GM19238 (cell line): ENCODE measurements at regions not wholly inside any gene's neighbourhood (a gene's known extent, or its start where the extent isn't known, plus 50 kb on each side); places are given as distances from the start of the nearest gene placed in this dataset.
"Not testable (repeated sequence)": the region's sequence is repeated elsewhere in the genome, so short reads cannot be mapped to it uniquely, and the experiment has no call there.

Experiments used
- DNase-seq: peaks from one replicate; pipeline ENCODE4 v3.0.0; 2011; ENCODE audit warnings: low spot score; ENCODE audit not compliant: insufficient read length

DNA sequence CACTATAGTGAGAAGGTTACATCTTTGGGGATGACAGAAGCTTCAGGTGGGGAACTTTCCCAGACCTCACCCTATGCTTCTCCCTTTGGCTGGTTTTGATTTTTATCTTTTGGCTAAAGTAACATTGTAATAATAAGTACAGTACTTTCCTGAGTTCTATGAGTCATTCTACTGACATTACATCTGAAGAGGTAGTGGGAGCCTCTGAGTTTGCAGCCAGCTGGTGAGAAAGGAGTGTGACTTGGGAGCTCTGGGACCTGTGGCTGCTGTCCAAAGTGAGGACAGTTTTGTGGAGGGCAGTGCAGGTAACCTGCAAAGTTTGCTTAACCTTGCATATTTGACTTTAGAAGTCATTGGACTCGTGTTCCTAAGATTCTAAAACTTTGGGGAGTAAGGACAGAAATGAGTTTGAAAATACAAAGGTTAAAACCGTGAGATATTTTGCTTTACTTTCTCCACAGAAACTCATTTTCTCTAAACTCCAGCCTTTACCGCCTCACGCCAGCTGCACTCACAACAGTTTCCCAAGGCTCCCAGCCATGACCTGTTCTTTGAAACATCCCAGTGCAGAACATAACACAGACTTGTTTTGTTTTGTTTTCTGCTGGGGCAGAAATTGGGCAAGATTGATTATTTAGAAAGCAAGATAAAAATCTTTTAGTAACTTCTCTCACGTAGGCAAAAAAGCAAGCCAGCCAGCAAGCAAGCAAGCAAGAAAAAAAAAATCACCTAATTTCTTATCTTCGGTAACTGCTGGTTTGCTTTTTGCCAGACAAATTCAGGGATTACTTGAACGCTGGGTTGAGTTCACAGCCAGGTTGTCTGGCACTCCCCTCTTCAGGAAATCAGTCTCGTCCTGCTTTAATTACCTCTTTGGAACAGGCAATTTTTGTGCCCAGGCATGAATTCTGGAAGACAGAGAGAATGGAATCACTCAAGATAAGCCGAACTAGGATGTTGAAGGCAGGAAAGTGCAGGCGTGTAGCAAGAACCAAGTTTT lies 478.3 kb upstream of the ISX start:
- DNase-seq = no peak

DNA sequence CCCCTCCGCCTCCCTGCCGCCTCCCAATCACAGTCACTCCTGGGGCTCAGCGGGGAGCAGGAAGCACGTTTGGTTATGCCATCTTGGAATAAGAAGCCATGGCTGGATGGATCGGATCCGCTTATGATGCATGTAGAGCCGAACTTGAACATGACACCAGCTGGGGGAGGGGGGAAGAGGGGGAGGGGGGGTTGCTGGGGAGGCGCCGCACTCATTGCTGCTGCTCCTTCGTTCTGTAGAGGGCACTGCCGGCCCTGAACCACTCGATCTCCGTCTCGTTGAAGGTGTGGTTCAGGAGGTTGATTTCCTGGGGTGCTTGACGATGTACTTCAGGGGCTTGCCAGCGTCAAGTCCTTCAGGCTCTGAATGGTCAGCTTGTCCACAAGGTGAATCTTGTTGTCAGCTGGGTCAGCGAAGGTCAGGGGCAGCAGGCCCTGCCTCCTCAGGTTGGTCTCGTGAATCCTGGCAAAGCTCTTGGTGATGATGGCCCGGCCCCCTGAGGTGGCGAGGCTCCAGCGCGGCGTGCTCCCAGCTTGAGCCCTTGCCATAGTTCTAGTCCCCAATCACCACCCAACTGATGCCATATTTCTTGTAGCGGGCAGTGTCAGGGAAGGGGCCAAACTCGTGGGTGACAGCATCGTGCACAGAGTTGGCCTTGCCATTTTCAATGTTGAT lies 476.9 kb upstream of the ISX start:
- DNase-seq = no peak

DNA sequence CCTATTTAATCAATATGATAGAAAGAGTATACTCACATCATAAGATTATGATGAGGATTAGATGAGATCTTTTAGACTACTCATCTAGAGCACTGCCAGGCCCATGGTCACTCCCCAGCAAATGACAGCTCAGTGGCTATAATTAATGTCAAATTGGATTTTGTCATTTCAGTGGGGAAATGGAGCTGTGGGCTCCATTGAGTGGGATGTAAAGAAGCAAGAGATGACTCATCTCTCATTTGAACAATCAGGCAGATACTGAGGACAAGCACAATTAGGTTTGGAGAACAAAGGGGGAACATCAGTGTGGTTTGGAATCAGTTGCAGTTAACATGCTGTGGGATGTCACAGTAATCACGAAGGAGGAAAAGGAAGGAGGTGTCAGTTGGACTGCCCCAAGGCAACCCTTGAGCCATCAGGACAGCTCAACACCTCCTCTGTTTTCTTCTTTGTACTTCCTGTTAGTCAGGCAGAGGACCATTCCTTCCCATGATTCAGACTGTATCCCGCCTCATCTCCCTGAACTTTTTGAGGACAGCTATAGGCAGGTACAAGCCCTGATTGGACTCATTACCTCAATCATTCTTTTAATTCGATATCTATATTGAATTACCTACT lies 473.7 kb upstream of the ISX start:
- DNase-seq = no peak

DNA sequence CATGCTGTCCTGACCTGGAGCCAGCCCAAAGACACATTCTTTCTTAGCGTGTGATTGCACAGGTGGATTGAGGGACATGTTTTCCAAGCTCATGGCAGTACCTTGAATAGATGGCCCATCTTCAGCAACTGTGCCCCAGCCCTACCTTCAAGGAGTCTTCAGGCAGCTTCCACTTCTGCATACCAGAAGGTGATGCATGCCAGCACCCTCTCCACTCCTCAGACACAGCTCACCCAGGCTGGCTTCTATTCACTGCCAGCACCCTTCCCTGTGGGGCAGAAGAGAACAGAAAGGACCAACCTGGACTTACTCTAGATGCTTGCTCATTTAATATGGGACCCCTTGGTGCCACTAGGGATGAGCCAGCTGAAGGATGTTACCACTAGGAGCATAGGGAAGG lies 466.4 kb upstream of the ISX start:
- no peak for DNase-seq

DNA sequence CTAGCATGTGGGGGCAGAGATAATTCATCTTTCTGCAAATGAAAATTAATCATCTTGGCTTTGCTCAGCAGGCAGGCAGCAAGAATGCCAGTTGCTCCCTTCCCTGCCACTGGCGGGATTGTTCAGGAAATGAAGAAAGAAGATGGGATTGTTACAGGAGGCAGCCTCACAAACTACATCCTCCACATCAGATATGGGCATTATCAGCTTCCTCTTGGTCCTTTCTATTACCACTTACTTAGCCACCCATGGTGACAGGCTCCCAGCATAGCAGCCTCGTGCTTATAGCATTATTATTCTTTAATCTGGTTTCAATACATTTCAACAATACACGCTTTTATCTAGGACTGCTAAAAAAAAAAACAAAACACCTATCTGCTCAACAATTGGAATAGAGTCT lies 461.6 kb upstream of the ISX start:
- DNase-seq = no peak

DNA sequence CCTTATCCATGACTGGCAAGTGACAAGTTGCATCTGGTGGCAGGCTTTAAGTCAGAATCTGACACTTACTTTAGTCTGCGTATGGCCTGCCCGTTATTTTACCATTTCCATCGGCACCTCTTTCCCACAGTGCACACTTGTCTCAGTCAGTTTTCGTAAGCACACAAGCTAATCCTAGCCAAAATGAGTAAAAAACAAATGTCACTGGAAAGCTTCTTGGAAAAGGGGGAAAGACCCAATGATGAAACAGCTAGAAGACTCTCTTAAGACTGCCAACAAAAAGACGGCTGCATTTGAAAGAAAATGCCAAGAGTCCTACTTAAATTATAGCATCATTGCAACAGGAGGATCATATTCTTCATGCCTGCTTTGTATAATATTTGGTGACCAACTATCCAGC lies 457.9 kb upstream of the ISX start:
- no peak for DNase-seq

DNA sequence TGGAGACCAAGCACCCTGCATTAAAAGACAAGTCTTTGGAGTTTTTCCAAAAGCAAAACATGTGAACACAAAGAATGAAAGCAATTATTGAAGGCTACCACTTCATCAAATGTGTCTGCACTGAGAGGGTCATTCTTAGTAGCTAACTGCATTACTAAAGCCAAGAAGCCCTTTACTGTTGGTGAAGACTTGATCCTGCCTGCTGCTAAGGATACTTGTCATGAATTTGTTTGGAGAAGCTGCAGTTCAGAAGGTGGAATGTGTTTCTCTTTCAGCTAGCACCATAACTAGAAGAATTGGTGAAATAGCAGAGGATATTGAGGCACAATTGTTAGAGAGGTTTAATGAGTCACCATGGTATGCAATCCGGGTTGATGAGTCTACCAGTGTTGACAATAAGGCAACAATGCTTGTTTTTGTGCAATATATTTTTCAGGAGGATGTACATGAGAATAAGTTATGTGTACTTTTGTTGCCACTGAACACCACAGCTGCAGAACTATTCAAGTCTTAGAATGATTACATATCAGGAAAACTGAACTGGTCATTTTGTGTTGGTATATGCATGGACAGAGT lies 457.3 kb upstream of the ISX start:
- no peak for DNase-seq

DNA sequence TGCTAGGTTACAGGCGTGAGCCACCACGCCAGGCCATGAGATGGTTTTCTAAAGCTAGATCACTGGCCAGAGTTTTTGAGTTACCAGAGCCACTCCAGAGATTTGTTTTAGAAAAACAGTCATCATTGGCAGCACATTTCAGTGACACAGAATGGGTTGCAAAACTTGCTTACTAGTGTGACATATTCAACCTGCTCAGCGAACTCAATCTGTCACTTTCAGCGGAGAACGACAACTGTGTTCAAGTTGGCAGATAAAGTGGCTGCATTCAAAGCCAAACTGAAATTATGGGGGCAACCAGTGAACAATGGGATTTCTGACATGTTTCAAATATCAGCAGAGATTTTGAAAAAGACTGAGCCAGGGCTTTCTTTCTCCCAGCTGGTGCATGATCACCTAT lies 456.3 kb upstream of the ISX start:
- no peak for DNase-seq

DNA sequence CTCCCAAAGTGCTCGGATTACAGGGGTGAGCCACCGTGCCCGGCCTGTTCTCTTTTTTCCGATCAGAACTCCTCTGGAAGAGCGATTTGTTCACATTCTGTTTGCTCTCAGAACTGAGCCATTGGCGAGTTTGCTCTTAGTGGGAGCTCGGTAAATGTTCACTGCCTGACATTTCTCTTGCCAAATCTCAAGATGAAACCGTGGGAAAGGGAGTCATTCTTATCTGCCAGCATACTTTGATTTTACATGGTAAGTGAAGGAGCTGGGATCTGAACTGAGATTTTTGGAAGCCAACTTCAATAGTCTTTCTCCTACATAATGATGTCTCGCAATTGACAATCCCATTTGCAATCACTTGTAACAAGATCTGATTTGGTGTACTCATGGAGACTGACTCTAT lies 445.8 kb upstream of the ISX start:
- DNase-seq = no peak

DNA sequence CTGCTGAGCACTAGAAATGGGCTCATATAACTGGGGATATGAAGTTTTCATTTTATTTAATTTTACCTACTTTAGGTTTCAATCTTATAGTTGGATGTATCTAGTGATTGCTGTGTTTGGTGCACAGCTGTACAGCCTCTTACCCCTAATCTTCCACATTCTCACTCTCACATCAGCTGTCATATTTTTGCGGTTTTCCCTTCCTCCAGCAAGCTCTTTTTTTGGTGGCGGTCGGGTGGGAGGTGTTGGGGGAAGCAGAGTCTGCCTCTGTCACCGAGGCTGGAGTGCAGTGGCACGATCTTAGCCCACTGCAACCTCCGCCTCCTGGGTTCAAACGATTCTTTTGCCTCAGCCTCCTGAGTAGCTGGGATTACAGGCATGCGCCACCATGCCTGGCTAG lies 445.1 kb upstream of the ISX start:
- no peak for DNase-seq

DNA sequence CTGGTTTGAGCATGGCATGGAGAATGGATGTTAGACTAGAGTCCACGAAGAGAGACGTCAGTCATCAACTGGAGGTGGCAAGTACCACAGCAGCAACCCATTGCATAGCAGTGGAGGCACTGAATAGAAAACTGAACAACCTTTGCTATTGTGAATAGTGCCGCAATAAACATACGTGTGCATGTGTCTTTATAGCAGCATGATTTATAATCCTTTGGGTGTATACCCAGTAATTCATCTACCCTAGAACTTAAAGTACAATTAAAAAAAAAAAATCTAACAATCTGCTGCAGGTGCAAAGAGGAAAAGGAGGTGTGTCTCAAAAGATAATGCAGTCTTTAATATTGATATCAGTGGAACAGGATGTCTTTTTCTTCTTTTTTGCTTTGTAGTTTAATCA lies 443.4 kb upstream of the ISX start:
- DNase-seq = no peak

DNA sequence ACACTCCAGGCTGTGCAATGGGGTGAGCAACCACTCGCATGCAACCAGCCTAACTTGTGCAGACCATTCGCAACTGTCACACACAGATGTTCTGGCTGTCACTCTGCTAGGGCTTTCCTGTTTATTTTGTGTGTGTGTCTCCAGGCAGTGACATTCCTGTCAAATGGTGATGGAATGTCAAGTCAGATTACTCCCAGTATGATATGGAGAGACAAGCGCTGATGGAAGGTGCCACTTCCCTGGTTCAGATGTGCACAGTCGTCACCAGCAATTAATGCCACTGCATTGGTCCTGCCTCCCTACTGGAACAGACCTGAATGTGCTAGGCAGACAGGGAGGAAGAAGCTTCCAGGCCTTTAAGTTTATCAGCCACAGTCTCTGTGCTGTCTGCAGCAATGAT lies 442.4 kb upstream of the ISX start:
- DNase-seq = no peak

DNA sequence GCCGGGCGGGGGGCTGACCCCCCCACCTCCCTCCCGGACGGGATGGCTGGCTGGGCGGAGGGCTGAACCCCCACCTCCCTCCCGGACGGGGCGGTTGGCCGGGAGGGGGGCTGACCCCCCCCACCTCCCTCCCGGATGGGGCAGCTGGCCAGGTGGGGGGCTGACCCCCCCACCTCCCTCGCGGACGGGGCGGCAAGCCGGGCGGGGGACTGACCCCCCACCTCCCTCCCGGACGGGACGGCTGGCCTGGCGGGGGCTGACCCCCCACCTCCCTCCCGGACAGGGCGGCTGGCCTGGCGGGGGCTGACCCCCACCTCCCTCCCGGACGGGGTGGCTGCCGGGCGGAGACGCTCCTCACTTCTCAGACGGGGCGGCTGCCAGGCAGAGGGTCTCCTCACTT lies 440.1 kb upstream of the ISX start:
- DNase-seq = not testable (repeated sequence)

DNA sequence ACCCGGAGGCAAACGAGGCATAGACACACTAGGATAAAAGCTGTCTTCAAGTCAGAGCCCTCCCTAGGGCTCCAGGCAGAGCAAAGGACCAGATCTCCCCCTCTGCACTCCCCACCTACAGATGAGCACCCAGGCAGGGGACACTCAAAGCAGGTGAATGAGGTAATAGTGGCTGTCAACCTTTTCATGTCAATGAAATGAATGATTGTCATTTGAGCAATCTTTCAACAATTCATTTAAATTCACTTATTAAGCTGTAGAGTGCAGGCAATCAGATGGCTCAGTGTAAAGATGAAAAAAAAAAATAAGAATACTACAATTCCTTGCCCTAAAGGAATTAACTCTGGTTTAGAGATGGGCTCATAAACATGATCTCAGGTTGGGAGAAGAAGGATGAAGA lies 427.8 kb upstream of the ISX start:
- no peak for DNase-seq

DNA sequence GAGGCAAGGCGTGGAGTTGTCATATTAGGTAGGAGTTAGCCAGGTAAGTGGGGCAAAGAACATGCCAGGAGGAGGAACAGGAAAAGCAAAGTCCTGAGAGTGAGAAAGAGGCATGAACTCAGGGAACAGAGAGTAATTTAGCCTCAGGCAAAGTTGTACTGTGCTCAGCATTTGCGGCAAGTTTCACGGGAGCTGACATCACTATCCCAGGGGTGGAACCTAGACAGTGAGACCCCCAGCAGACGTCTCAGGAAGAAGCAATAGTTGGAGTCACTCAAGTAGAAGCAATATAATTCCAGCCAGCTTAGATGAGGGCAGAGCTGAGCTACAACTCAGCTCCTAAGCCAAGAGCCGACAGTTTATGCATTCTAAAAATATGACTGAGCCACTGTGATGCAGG lies 426.0 kb upstream of the ISX start:
- no peak for DNase-seq

DNA sequence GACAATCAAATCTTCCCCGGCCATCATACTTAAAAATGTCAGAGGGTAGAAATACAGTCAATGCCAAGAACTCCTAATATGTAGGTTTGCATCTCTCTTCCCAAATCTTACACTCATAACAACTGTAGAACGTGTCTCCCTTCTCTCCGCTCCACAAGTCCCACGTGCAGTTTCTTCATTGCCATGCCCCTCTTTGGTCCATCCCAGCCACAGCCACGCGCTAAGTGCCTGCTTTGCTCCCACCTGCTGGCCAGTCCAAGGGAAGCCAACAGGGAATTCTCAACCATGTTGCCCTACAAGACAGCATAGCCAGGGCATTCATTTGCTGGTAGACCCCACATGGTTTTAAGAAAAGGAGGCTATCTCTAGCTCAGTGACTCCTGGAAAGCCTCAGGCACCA lies 420.6 kb upstream of the ISX start:
- DNase-seq = no peak

DNA sequence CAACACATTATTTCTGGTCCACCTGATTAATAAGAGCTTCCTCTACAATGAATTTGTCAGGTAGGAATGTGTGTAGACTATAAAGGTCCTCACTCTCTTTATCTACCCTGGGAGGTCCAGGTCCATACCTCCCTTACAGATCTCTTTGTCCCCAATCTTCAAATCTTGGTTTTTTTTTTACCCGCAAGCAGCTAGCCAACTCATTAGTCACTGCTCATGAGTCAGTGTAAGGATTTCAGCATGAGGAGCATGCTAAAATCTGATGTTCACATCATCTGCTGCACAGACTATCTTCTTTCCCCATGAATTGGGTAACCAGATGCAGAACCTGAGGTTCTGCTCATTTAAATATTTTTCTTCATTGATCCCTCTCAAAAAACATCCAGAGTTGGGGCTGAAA lies 397.0 kb upstream of the ISX start:
- DNase-seq = no peak

DNA sequence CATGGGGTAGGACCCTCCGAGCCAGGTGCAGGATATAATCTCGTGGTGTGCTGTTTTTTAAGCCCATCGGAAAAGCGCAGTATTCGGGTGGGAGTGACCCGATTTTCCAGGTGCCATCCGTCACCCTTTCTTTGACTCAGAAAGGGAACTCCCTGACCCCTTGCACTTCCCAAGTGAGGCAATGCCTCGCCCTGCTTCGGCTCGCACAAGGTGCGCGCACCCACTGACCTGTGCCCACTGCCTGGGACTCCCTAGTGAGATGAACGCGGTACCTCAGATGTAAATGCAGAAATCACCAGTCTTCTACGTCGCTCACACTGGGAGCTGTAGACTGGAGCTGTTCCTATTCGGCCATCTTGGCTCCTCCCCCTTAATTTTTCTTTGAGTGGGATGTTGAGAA lies 382.9 kb upstream of the ISX start:
- DNase-seq = not testable (repeated sequence)

DNA sequence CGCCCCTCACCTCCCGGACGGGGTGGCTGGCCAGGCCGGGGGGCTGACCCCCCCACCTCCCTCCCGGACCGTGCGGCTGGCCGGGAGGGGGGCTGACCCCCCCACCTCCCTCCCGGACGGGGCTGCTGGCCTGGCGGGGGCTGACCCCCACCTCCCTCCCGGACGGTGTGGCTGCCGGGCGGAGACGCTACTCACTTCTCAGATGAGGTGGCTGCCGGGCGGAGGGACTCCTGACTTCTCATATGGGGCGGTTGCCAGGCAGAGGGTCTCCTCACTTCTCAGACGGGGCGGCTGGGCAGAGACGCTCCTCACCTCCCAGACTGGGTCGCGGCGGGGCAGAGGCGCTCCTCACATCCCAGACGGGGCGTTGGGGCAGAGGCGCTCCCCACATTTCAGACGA lies 381.7 kb upstream of the ISX start:
- DNase-seq = not testable (repeated sequence)

DNA sequence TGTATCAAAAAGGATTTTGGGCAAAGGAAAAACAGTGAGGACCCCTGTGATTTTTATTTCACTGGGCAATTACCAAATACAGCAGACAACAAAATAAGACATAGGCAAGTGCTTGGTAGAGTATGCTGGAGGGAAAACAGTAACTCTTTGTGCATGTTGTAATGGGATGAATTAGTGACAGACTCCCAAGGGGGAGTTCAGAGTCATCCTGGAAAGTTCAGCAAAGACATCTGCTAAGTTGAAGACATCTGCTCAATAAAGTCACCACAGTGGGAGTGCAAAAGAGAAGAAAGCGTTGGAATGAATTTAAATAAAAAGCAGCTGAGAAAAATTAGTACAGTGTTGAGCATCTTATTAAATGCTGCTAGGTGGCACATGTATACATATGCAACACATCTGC lies 378.8 kb upstream of the ISX start:
- no peak for DNase-seq

DNA sequence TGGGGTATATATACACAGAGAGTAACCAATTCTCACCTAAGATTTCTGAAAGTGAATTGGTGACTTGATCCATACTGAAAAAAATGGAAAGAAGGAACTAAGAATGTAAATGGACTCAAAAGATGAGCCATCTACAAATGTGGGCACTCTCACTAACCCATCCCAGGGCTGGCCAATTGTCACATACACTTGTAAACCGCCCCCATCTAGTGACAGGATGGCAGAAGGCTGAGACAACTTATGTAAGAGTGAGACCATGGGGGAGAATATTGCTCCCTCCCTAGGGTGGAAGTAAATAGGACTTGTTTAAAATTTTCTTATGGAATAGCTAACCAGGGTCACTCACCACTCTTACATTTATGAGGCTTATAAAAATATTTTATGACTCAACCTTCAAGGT lies 377.1 kb upstream of the ISX start:
- no peak for DNase-seq

DNA sequence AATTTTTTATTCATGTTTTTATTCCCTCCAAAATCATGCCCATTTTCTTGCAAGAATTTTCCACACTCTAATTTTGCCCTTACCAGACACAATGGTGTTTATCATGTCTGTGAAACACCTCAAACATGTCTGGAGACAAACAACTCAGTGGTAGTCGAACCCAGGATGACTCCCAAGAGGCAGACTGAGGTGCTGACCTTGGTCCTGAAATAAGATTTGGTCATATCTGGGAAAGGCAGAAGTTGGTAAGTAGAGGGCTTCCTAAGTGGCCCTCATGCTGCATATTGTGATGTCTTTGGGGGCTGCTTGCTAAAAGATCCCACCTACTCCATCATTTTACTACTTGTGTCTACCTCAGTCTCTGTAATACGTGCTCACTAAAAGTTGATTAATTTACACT lies 369.4 kb upstream of the ISX start:
- DNase-seq = no peak
